LNCaP clone FGC (cell line): ENCODE measurements at regions not wholly inside any gene's neighbourhood (a gene's known extent, or its start where the extent isn't known, plus 50 kb on each side); places are given as distances from the start of the nearest gene placed in this dataset.

Experiments used
- DNase-seq: peaks from one replicate; pipeline ENCODE4 v3.0.0-alpha.2; 2011; ENCODE audit warnings: low read depth
- H3K4me3 ChIP-seq: 2 replicates; pipeline ENCODE4 v1.5.1; 2011; ENCODE audit warnings: mild to moderate bottlenecking, low read depth, low read length, control low read depth
- CTCF ChIP-seq: IDR thresholded peaks from 2 replicates; pipeline ENCODE4 v1.5.1; 2012; ENCODE audit warnings: mild to moderate bottlenecking; ENCODE audit not compliant: control insufficient read depth, insufficient read depth; ENCODE audit errors: extremely low read depth

- no peak for DNase-seq
- peak overlapping the region; percentile 83 for H3K4me3 ChIP-seq
- no peak for TF ChIP-seq CTCF
Observed at GRCh38 chr9:36485647-36486328, 85.7 kb upstream of the RNF38 start.

GRCh38 chr9:36484124-36484523, 84.1 kb upstream of the RNF38 start:
- H3K4me3 ChIP-seq, result no peak overlapping the region
- no peak for TF ChIP-seq CTCF
- no peak for DNase-seq

- no peak for TF ChIP-seq CTCF
- H3K4me3 ChIP-seq, result no peak overlapping the region
- no peak for DNase-seq
Observed at GRCh38 chr9:36479101-36479500, 79.0 kb upstream of the RNF38 start.

GRCh38 chr9:36471359-36471758, 71.3 kb upstream of the RNF38 start:
- no peak for TF ChIP-seq CTCF
- no peak for DNase-seq
- H3K4me3 ChIP-seq, result no peak overlapping the region

- no peak for TF ChIP-seq CTCF
- no peak overlapping the region for H3K4me3 ChIP-seq
- DNase-seq, result no peak
Observed at GRCh38 chr9:36470643-36471290, 70.7 kb upstream of the RNF38 start.

- TF ChIP-seq CTCF, result no peak
Observed at GRCh38 chr9:36463467-36463866, 63.4 kb upstream of the RNF38 start.

GRCh38 chr9:36462245-36462644, 62.2 kb upstream of the RNF38 start:
- no peak overlapping the region for H3K4me3 ChIP-seq
- DNase-seq, result no peak
- no peak for TF ChIP-seq CTCF

More at GRCh38 chr9:36463467-36463866, 63.4 kb upstream of the RNF38 start:
- no peak for DNase-seq
- H3K4me3 ChIP-seq, result no peak overlapping the region
